HCT116 (cell line): ENCODE measurements at regions not wholly inside any gene's neighbourhood (a gene's known extent, or its start where the extent isn't known, plus 50 kb on each side); places are given as distances from the start of the nearest gene placed in this dataset.

Source experiments
- ATAC-seq: fragments of 200-7000 bp; cut with Tn5 transposase; 2 replicates; pipeline ENCODE4 v1.9.1; 2020; ENCODE audit warnings: mild to moderate bottlenecking, moderate library complexity
- BruUV-seq: library from RNA; stranded (reverse); fragments of 400-500 nt; replicated peaks from 2 replicates; lab custom pipeline; 2021; lab: Mats Ljungman, UMichigan
- CTCF ChIA-PET: fragments of 300-600 bp; sonication (Branson Sonifier 250); formaldehyde crosslinking; loops from one replicate; lab custom pipeline; 2021; ENCODE audit warnings: antibody characterized with exemption; lab: Charles Lee
- POLR2A ChIA-PET: fragments of 300-600, 350-600 bp; sonication (Branson Sonifier 250); formaldehyde crosslinking; loops from one replicate; lab custom pipeline; 2021; ENCODE audit warnings: antibody characterized with exemption; lab: Charles Lee
- RAD21 ChIA-PET, 2 experiments: fragments of 300-600 bp; sonication (Branson Sonifier 250); formaldehyde crosslinking; loops; one replicate each; lab custom pipeline; 2023; ENCODE audit warnings: low total read pairs in 2 of 2; ENCODE audit not compliant: uncharacterized antibody in 2 of 2, unreplicated experiment in 2 of 2, low non-redundant PET in 1 of 2; lab: Charles Lee
- DNase-seq: peaks from one replicate; pipeline ENCODE4 v3.0.0-alpha.2; 2010; ENCODE audit warnings: low read depth, low spot score
- H2AFZ ChIP-seq: fragments of 200-600 bp; shearing (Covaris generic), sonication (generic); 2 replicates; pipeline ENCODE4 v1.6.1; 2017; ENCODE audit warnings: low read depth, mixed run types, mixed read lengths, antibody characterized with exemption, low read length; ENCODE audit not compliant: poor library complexity, severe bottlenecking
- H3K27ac ChIP-seq: 2 replicates; pipeline ENCODE4 v1.5.1; 2012; ENCODE audit warnings: low read depth, low read length
- H3K27me3 ChIP-seq: fragments of 200-600 bp; sonication (generic); 2 replicates; pipeline ENCODE4 v1.6.1; 2016; ENCODE audit warnings: mixed run types, low read length, mixed read lengths; ENCODE audit not compliant: insufficient read depth
- H3K36me3 ChIP-seq, 2 experiments: fragments of 200-500 bp in 1 of 2; fragments of 200-600 bp in 1 of 2; sonication (Bioruptor generic) in 1 of 2; sonication (generic) in 1 of 2; 2 replicates each; pipeline versions ENCODE4 v1.5.1 to v1.6.1; 2014 to 2016; ENCODE audit warnings: low read length in 2 of 2, inconsistent platforms in 1 of 2, mixed read lengths in 1 of 2, mixed run types in 1 of 2; ENCODE audit not compliant: insufficient read depth in 2 of 2, control insufficient read depth in 1 of 2
- H3K4me1 ChIP-seq, 2 experiments: fragments of 200-600 bp in 1 of 2; sonication (generic) in 1 of 2; 2 replicates each; pipeline versions ENCODE4 v1.5.1 to v1.6.1; 2012 to 2017; ENCODE audit warnings: low read length in 2 of 2, inconsistent platforms in 1 of 2, mild to moderate bottlenecking in 1 of 2, mixed read lengths in 1 of 2, mixed run types in 1 of 2, moderate library complexity in 1 of 2; ENCODE audit not compliant: insufficient read depth in 2 of 2, control insufficient read depth in 1 of 2
- H3K4me2 ChIP-seq: fragments of 200-600 bp; sonication (generic); 2 replicates; pipeline ENCODE4 v1.6.1; 2017; ENCODE audit warnings: mixed run types, low read length, mixed read lengths
- H3K4me3 ChIP-seq, 2 experiments: fragments of 200-600 bp in 1 of 2; sonication (generic) in 1 of 2; replicated peaks in 1 of 2; 2 replicates each; pipeline ENCODE4 v1.5.1; 2011 to 2016; ENCODE audit warnings: low read length in 2 of 2, control low read depth in 1 of 2, low read depth in 1 of 2, mild to moderate bottlenecking in 1 of 2, mixed read lengths in 1 of 2, mixed run types in 1 of 2
- H3K79me2 ChIP-seq: fragments of 200-600 bp; sonication (generic); 2 replicates; pipeline ENCODE4 v1.6.1; 2017; ENCODE audit warnings: mild to moderate bottlenecking, mixed run types, low read length, moderate library complexity, mixed read lengths; ENCODE audit not compliant: insufficient read depth
- H3K9ac ChIP-seq: fragments of 200-600 bp; sonication (generic); 2 replicates; pipeline ENCODE4 v1.6.1; 2016; ENCODE audit warnings: low read length, mixed read lengths
- H3K9me2 ChIP-seq: fragments of 200-600 bp; sonication (generic), shearing (Covaris generic); 2 replicates; pipeline ENCODE4 v1.6.1; 2017; ENCODE audit warnings: mixed run types, mild to moderate bottlenecking, moderate library complexity; ENCODE audit not compliant: insufficient read depth
- H3K9me3 ChIP-seq, 2 experiments: fragments of 200-500 bp in 1 of 2; fragments of 200-600 bp in 1 of 2; sonication (Bioruptor generic) in 1 of 2; sonication (generic) in 1 of 2; 2 replicates each; pipeline ENCODE4 v1.6.1; 2014 to 2017; ENCODE audit warnings: low read length in 2 of 2, mixed read lengths in 2 of 2, inconsistent platforms in 1 of 2, low read depth in 1 of 2, mild to moderate bottlenecking in 1 of 2, mixed run types in 1 of 2, moderate library complexity in 1 of 2; ENCODE audit not compliant: control insufficient read depth in 1 of 2, insufficient read depth in 1 of 2
- H4K20me1 ChIP-seq: fragments of 200-600 bp; sonication (generic), shearing (Covaris generic); 2 replicates; pipeline ENCODE4 v1.6.1; 2017; ENCODE audit warnings: mixed run types, mild to moderate bottlenecking, moderate library complexity; ENCODE audit not compliant: insufficient read depth
- CBX3 ChIP-seq: IDR thresholded peaks from 2 replicates; pipeline ENCODE4 v1.6.1; 2012; ENCODE audit warnings: low read depth
- ELF1 ChIP-seq: IDR thresholded peaks from 2 replicates; pipeline ENCODE4 v1.6.1; 2012; ENCODE audit warnings: low read depth, borderline replicate concordance
- EZH2 ChIP-seq: fragments of 200-600 bp; sonication (generic); IDR thresholded peaks from 2 replicates; pipeline ENCODE4 v1.6.1; 2017; ENCODE audit warnings: antibody characterized with exemption, mixed run types
- EZH2phosphoT487 ChIP-seq: fragments of 200-600 bp; IDR thresholded peaks from 2 replicates; pipeline ENCODE4 v1.6.1; 2018; ENCODE audit warnings: antibody characterized with exemption, borderline replicate concordance
- JUND ChIP-seq: IDR thresholded peaks from 2 replicates; pipeline ENCODE4 v1.6.1; 2012
- POLR2AphosphoS5 ChIP-seq: IDR thresholded peaks from 2 replicates; pipeline ENCODE4 v1.6.1; 2011; ENCODE audit warnings: mild to moderate bottlenecking, low read depth, low read length, moderate library complexity
- RAD21 ChIP-seq: IDR thresholded peaks from 2 replicates; pipeline ENCODE4 v1.6.1; 2012; ENCODE audit warnings: low read depth, mild to moderate bottlenecking
- SIN3A ChIP-seq: IDR thresholded peaks from 2 replicates; pipeline ENCODE4 v1.6.1; 2012; ENCODE audit warnings: low read depth
- SP1 ChIP-seq: IDR thresholded peaks from 2 replicates; pipeline ENCODE4 v1.6.1; 2012; ENCODE audit warnings: low read depth
- SRF ChIP-seq: IDR thresholded peaks from 2 replicates; pipeline ENCODE4 v1.6.1; 2012; ENCODE audit warnings: low read depth
- TCF7L2 ChIP-seq: IDR thresholded peaks from 2 replicates; pipeline ENCODE4 v1.7.0; 2011; ENCODE audit warnings: borderline replicate concordance, inconsistent platforms; ENCODE audit not compliant: insufficient read depth, insufficient read length; ENCODE audit errors: extremely low read depth
- ZBTB33 ChIP-seq: IDR thresholded peaks from 2 replicates; pipeline ENCODE4 v1.6.1; 2011; ENCODE audit warnings: mild to moderate bottlenecking, low read length, moderate library complexity; ENCODE audit not compliant: insufficient replicate concordance; ENCODE audit errors: extremely low read depth
- ZFX ChIP-seq: fragments of 450-650 bp; IDR thresholded peaks from 2 replicates; pipeline ENCODE4 v1.6.1; 2017
- intact Hi-C: fragments of 100-400 bp; cut with micrococcal nuclease; formaldehyde crosslinking; loops from 2 replicates; pipeline ENCODE4 v1.10.0; 2022
- TF ChIP-seq, protein P1 (sequence below), 3 experiments: fragments of 200-600 bp in 1 of 3; sonication (generic) in 1 of 3; IDR thresholded peaks in 2 of 3; conservative IDR thresholded peaks in 1 of 3; 2 replicates each; pipeline ENCODE4 v1.5.1; 2012 to 2017; ENCODE audit warnings: low read depth in 2 of 3, low read length in 2 of 3, antibody characterized with exemption in 1 of 3, borderline replicate concordance in 1 of 3, control low read depth in 1 of 3, mild to moderate bottlenecking in 1 of 3, mixed read lengths in 1 of 3, mixed run types in 1 of 3, moderate library complexity in 1 of 3; ENCODE audit not compliant: insufficient read depth in 1 of 3
- TF ChIP-seq, protein P2 (sequence below): IDR thresholded peaks from 2 replicates; pipeline ENCODE4 v1.6.1; 2012

- ChIA-PET POLR2A (no interaction called here), CTCF (interaction anchor here (8.4 kb wide), 1 partner anchor 115 kb away, joined by 210 read pairs; no protein-coding TSS in a partner anchor)
- H3K9ac ChIP-seq, result no peak overlapping the region
Observed at GRCh38 chr1:214215583-214215982, 65.4 kb upstream of the SMYD2 start.

More at GRCh38 chr1:214215583-214215982, 65.4 kb upstream of the SMYD2 start:
- intact Hi-C loops, result loop anchor here (2.0 kb wide), 1 partner anchor 369 kb away; no protein-coding TSS in a partner anchor
- no TSS peak for BruUV-seq
- Histone ChIP-seq H2AFZ (no peak overlapping the region), H3K36me3 (no peaks in the 10 kb centered on the region), H3K79me2 (no peaks in the 10 kb centered on the region), H3K4me2 (no peak overlapping the region), H4K20me1 (no peaks in the 10 kb centered on the region), H3K4me3 (no peak overlapping the region), H3K27ac (no peak overlapping the region), H3K27me3 (peaks cover 25% of the 10 kb centered on the region), H3K9me3 (no peaks in the 10 kb centered on the region), H3K4me1 (peaks cover 0 to 4% of the 10 kb centered on the region in 2 experiments; a peak in 1 of 4 replicates), H3K9me2 (no peaks in the 10 kb centered on the region)
- DNase-seq (no peak), ATAC-seq (no peak)
- RAD21 ChIA-PET, result no interaction called here
- TF ChIP-seq CBX3 (no peak), TCF7L2 (no peak), ZFX (no peak), EZH2 (no peak), JUND (no peak), SRF (no peak), ZBTB33 (no peak), SP1 (no peak), SIN3A (no peak), POLR2AphosphoS5 (no peak), RAD21 (no peak), ELF1 (no peak), EZH2phosphoT487 (no peak)
- TF ChIP-seq, protein P1, sequence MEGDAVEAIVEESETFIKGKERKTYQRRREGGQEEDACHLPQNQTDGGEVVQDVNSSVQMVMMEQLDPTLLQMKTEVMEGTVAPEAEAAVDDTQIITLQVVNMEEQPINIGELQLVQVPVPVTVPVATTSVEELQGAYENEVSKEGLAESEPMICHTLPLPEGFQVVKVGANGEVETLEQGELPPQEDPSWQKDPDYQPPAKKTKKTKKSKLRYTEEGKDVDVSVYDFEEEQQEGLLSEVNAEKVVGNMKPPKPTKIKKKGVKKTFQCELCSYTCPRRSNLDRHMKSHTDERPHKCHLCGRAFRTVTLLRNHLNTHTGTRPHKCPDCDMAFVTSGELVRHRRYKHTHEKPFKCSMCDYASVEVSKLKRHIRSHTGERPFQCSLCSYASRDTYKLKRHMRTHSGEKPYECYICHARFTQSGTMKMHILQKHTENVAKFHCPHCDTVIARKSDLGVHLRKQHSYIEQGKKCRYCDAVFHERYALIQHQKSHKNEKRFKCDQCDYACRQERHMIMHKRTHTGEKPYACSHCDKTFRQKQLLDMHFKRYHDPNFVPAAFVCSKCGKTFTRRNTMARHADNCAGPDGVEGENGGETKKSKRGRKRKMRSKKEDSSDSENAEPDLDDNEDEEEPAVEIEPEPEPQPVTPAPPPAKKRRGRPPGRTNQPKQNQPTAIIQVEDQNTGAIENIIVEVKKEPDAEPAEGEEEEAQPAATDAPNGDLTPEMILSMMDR (IDR thresholded peaks at IDR 0.05 in 2 of 3, conservative IDR thresholded peaks at IDR 0.05 in 1 of 3; ENCODE audit: borderline replicate concordance in 1 of 3, insufficient read depth in 1 of 3, low read depth in 2 of 3, low read length in 2 of 3), result no peak
- TF ChIP-seq, protein P2, sequence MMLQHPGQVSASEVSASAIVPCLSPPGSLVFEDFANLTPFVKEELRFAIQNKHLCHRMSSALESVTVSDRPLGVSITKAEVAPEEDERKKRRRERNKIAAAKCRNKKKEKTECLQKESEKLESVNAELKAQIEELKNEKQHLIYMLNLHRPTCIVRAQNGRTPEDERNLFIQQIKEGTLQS, result no peak
